Stimulated activated CD8-positive, alpha-beta memory T cell treated with anti-CD3 and anti-CD28 coated beads, Interleukin-7, amount 100 ng/mL, for 48 hours (primary cell): ENCODE measurements at regions not wholly inside any gene's neighbourhood (a gene's known extent, or its start where the extent isn't known, plus 50 kb on each side); places are given as distances from the start of the nearest gene placed in this dataset.
"Not testable (repeated sequence)": the region's sequence is repeated elsewhere in the genome, so short reads cannot be mapped to it uniquely, and the experiment has no call there.

Experiments used
- DNase-seq, 2 donors: peaks; one replicate each; pipeline ENCODE4 v3.0.0-alpha.2; 2020; ENCODE audit warnings: low read depth in 1 of 2; ENCODE audit errors: extremely low read depth in 1 of 2

GRCh38 chr11:92168936-92169335 is 55.7 kb upstream of the FAT3 start:
- no peak for DNase-seq

GRCh38 chr11:92167571-92167970 is 57.0 kb upstream of the FAT3 start:
- DNase-seq, result no peak

GRCh38 chr11:92166335-92166734 is 58.3 kb upstream of the FAT3 start:
- no peak for DNase-seq

- DNase-seq, result no peak
Measured at GRCh38 chr11:92163879-92164278, 60.7 kb upstream of the FAT3 start.

GRCh38 chr11:92162776-92163175 is 61.8 kb upstream of the FAT3 start:
- no peak for DNase-seq

- DNase-seq, result no peak
Measured at GRCh38 chr11:92159931-92160330, 64.7 kb upstream of the FAT3 start.

GRCh38 chr11:92157390-92157789 is 67.2 kb upstream of the FAT3 start:
- DNase-seq, result not testable (repeated sequence)

- DNase-seq, result no peak
Measured at GRCh38 chr11:92154611-92155010, 70.0 kb upstream of the FAT3 start.

- DNase-seq, result no peak
Measured at GRCh38 chr11:92154110-92154509, 70.5 kb upstream of the FAT3 start.

- DNase-seq, result no peak
Measured at GRCh38 chr11:92153542-92153941, 71.1 kb upstream of the FAT3 start.

- DNase-seq, result no peak
Measured at GRCh38 chr11:92152245-92152644, 72.4 kb upstream of the FAT3 start.

GRCh38 chr11:92149996-92150395 is 74.6 kb upstream of the FAT3 start:
- DNase-seq, result no peak

GRCh38 chr11:92141725-92142124 is 82.9 kb upstream of the FAT3 start:
- DNase-seq, result no peak

GRCh38 chr11:92141159-92141558 is 83.5 kb upstream of the FAT3 start:
- no peak for DNase-seq

- no peak for DNase-seq
Measured at GRCh38 chr11:92140021-92140420, 84.6 kb upstream of the FAT3 start.

- no peak for DNase-seq
Measured at GRCh38 chr11:92138296-92138695, 86.3 kb upstream of the FAT3 start.

GRCh38 chr11:92137747-92138146 is 86.9 kb upstream of the FAT3 start:
- DNase-seq, result no peak

GRCh38 chr11:92136797-92137196 is 87.8 kb upstream of the FAT3 start:
- DNase-seq, result no peak

GRCh38 chr11:92131289-92131865 is 93.2 kb upstream of the FAT3 start:
- DNase-seq, result no peak

- no peak for DNase-seq
Measured at GRCh38 chr11:92130421-92130831, 94.2 kb upstream of the FAT3 start.

- DNase-seq, result no peak
Measured at GRCh38 chr11:92129811-92130210, 94.8 kb upstream of the FAT3 start.

- DNase-seq, result no peak
Measured at GRCh38 chr11:92128026-92128425, 96.6 kb upstream of the FAT3 start.

- DNase-seq, result no peak
Measured at GRCh38 chr11:92125321-92125720, 99.3 kb upstream of the FAT3 start.
